GM18508 (cell line): ENCODE measurements at regions not wholly inside any gene's neighbourhood (a gene's known extent, or its start where the extent isn't known, plus 50 kb on each side); places are given as distances from the start of the nearest gene placed in this dataset.

ENCODE experiments used
- ATAC-seq: cut with Tn5 transposase; IDR thresholded peaks from one replicate; pipeline ENCODE4 v1.9.1; 2021; ENCODE audit warnings: moderate number of reproducible peaks; ENCODE audit not compliant: insufficient read depth, unreplicated experiment

DNA sequence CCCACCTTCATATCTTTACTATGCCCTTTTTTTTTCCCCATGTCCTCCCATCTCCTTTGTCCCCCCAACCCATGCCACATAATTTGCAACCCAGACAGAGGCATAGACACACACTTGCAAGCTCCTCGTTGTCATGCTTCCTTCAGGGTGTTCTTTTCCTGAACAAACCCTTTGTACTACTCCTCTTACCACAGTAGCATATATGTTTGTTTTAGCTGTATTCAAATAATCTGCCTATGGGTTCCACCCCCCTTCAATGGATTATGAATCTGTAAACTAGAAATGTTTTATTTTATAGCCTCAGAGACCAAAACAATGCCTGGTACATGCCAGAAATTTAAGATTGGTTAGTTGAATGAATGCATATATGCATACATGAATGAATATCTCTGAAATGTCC lies 307.1 kb upstream of the E2F7 start:
- ATAC-seq: no peak

DNA sequence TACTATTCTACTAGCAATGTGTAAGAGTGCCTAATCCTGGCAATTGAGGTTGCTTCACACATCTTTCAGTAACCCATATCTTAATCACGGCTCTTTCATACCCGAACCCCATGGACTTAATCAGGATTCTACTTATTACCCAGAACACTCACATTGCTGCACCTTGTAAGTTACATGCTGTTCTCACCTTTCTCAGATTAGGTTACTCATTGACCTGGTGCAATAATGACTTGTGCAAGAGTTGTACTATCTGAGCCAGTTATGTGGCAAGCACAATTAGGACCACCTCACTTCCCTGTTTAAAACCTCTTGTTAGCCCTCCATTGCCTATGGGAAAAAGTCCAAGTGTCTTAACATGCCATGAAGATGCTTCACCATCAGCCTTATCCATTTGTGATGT lies 306.7 kb upstream of the E2F7 start:
- no peak for ATAC-seq

DNA sequence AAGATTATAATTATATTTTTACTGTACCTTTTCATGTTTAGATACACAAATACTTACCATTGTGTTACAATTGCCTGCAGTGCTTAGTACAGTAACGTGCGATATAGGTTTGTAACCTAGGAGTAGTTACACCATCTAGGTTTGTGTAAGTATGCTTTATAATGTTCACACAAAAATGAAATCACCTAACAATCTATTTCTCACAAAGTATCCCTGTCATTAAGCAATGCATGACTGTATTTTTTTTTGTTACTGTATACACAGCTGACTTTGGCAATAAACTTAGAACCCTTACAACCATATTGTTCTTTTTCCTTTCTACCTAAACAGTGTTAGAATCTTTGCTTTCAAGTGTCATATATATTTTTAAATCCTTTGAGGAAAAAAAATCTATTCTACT lies 303.0 kb upstream of the E2F7 start:
- ATAC-seq: no peak

DNA sequence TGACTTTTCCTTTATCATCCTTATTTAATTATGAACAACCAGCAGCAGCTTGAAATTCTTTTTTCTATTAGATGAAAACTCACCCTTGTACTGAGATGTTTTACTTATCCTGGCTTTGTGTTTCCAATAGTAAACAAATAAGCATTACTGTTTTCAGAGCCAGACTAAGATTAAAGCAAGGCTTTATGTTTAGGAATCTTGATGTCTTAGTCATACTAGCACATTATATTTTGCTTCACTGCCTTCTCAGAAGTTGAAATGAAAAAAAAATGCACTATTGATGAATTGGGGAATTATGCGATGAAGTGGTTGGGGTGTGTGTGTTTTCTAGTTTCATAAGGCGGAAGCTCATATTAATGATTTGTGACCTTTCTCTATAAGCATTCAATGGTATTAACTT lies 301.2 kb upstream of the E2F7 start:
- no peak for ATAC-seq

DNA sequence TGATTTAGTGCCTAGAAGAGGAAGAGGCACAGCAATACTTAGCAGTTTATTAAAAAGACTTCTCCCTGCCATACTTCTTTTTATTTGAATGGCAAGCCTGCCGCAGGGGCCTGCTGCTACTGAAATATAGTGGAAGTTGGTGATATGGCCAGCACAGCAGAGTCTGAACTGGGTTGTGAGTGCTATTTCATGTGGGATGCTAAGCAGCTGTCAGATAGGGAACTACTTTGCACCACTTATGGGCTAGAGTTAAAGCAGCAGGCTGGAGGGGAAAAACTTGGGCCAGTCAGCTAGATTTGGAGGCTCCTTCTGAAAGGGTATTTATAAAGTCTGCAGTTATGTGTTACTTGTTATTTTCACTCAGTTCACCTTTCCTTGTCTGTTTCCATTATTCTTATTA lies 299.0 kb upstream of the E2F7 start:
- no peak for ATAC-seq

DNA sequence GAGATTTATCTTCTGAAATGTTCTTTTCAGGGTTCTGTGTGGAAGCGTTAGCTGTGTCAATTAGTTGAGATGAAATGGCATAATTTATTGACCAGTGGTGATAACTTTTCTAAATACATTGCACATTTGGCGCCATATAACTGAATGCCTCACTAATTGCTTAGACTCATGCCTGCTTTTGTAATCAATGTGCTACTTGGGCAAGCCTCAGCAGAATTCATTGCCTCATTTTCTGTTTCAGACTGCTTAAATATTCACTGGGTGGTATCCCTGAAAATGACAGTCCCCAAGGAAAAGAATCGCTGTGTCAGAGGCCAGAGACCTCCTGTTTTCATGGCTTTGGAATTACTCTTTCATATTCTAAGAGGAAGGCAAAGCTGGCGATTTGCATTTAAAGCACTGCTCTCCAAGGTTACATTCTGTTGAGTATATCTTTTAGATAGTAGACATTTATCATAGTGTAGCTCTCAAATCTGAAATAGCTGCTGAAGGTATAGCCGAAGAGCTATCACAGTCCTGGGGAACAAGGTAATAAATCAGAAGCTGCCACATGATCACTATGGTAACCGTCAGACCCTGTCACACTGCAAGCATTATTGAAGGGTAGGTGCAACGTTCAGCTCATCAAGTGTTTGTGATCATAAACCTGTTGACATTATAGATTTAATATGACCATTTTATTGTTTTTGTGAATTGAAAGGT lies 297.3 kb upstream of the E2F7 start:
- no peak for ATAC-seq

DNA sequence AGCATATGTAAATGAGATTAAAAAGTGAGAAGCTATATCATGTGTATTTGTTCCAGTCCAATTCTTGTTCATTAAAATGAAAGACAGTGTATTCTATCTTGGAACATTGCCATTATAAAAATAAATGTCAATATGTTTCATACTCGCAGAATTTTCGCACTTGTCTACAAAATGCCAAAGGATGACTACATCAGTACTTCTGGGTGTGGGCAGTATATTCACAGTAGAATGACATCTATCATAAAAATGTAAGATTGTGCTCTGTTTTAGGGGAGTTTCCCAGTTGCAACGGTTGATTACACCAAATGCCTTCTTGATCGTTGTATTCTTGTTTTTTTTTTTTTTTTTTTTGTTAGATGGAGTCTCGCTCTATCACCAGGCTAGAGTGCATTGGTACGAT lies 292.3 kb upstream of the E2F7 start:
- ATAC-seq: no peak

DNA sequence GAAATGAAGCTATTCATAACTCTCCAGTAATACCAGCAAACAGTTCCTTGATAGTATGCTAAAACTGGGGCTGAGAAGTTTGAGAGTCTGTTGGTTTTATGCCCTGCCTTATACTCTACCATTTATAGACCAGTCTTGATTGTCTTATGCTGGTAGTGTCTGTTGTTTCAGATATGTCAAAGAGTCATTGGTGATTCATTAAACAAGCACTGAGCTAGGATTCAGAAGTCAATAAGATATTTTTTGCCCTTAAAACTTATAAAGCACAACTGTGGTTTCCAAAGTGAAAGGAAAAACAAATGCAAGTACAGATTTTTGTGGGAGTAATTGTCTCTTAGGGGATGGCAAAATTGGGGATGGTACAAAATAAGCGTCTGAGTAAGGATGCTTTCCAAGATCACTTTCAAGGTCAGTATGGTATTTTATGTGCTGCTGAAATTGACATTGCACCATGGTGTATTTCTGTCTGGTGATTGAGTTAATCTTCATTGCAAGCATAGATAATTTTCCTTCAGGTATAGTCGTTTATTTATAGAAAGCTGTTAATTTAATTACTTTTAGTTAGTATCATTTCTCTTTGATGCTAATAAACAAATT lies 289.5 kb upstream of the E2F7 start:
- no peak for ATAC-seq

DNA sequence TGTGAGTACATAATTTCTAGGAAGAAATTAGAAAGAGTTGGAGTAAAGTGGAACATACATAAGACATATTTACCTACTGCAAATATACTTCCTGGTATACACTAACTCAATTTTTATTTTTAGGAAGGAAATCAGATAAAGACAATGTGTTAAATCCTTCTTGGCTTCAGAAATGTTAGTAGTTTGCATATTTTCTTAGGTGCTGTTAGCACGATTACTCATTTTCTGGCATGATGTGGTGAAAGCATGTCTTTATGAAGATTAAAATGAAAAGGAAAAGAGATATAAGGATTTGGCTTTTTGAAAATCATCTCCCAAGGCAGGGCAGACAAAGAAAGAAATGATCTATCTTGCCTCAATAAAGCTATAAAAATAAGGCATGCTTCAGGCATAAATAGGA lies 287.6 kb upstream of the E2F7 start:
- no peak for ATAC-seq

DNA sequence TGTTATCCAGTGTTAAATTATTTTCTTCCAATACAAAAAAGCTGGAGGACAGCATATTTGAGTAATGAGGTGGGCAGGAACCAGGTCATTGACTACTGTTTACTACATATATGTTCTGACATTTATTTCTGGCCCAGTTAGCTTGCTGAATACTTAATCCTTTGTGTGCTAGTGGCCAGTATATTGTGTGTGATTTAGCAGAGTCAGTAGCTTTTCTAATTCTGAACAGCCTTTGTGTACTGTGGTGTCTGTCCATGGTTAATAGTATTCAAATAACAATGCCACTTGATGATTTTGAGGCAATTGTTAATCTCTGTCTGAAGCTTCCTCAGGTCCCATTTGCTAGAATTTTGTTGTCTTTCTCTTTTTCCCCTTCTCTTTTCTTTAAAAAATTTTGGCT lies 286.5 kb upstream of the E2F7 start:
- no peak for ATAC-seq

DNA sequence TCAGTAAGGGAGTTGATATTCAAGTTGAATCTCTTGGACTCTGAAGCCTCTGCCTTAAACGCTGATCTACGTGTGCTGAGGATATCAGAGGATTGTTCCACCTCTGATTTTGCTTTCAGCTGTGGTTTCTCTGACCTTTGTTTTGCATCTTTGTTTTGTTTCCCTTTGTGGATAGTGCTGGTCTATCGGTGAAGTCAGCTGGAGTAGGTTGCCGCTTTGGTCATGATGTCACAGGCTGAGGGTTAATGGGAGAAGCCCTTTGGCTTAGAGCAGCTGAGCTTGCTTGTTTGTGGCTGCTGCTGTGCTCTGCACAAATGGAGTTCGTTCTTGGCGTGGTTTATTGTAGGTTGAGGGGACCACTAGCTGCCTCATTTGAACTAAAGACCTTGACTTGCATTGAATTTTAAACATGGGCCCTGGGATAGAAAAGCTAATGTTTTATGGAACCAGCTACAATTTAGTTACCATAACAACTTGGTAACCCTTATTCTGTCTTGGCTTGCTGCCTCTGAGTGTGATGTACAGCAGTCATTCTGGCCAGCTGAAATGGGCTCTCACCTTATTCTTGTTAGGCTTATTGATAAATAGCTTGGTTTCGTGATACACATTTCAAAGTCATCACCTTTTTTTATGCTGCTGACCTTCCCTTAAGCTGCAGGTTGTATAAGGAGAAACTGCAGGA lies 284.5 kb upstream of the E2F7 start:
- ATAC-seq: no peak

DNA sequence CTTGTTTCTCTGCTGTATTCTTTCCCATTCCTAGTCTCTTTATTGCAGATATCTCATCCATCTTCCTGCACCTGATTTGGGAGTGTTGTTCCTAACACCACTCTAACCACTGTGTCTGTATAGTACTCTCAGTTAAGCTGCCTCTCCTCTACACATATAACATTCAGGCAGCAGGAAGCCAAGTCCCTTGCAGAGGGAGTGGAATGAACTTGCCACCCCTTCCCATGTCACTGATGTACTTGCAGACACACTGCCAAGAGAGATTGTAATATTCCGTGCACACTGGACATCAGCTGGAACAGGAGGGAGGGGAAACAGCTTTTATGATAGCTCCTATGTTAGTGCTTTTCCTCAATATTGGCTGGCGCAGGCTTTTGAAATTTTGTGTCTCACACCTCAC lies 281.6 kb upstream of the E2F7 start:
- no peak for ATAC-seq

DNA sequence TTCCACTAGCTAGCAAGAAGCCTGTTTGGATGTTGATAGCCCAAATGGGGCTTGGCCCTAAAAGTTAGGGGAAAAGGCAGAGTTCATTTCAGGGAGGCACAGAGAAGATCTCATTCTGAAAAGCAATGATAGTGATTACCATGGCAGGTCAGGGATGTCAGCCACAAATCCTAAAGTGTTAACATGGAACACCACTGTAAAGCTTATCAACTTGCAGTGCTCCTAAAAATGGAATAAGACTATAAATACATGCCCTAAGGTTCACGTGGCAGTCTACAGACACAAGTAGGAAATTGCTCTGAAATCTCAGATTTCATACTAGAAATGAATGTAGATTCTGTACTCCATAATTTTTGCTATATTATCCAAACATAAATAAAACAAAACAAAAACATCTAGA lies 280.0 kb upstream of the E2F7 start:
- no peak for ATAC-seq

DNA sequence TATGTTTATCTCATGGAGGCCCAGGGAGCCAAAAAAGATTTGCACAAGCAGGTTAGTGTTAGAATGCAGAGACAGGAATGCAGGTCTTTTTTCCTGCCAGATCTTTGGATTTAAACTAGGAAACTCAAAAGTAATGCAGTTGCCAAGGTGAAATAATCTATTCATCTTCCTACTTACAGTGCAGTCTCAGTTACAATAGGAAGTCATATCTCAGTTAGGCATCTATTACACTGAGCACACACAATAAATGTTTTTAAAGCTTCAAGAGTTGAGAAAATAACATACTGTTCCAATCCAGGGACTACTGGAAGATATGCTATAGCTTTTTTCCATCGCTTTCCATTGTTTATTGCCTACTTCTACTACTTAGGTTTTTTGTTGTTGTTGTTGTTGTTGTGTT lies 279.3 kb upstream of the E2F7 start:
- ATAC-seq: no peak

DNA sequence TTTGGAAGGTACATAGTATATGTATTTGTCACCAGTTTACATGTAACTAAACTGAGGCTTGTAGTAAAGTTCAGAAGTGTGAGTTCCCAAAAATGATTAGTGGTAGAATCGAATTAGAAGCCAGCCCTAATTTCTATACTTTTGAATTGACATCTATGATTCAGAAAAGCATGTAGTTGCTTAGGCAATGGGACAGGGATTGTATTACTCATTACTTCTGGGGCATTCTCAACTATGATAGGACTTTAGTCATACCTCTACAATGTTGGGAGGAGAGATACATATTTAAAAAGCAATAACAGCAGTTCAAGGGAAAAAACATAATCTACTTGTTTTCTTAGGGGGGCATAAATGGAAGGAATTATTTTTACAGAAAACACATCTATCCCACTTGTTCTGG lies 277.9 kb upstream of the E2F7 start:
- no peak for ATAC-seq

DNA sequence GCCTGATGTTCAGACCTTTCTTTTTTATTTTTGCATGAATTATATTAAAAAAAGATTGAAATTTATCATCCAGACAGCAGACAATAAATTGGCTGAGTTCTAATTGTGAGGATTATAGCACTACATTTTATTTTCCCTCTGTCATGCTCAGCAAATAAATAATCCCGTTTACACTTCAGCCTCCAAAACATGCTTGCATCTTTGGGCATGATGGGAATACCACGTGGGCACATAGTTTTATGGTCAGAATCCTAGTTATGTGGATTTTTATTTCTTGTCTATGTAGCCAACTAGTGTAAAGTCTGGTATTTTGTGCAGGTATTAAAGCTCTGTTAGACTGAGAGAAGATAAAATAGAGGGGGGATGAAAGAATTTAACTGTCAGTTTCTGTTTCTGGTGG lies 276.9 kb upstream of the E2F7 start:
- ATAC-seq: no peak

DNA sequence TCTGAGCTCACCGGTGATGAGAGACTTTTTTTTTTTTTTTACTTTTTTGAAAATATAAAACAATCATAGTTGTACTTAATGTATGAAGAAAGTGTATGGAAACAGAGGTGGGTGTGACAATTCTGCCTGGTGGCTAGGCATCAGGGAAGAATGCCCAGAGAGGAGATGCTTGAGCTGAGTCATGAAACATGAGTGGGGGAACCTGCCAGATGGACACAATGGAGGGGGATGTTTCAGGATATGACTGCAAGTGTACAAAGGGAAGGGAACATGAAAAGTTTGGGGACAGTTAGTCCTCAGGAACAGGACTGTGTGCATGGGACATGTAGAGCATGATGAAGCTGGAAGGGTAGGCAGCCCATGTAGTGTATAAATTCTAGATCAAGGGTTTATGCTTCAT lies 274.2 kb upstream of the E2F7 start:
- ATAC-seq: no peak

DNA sequence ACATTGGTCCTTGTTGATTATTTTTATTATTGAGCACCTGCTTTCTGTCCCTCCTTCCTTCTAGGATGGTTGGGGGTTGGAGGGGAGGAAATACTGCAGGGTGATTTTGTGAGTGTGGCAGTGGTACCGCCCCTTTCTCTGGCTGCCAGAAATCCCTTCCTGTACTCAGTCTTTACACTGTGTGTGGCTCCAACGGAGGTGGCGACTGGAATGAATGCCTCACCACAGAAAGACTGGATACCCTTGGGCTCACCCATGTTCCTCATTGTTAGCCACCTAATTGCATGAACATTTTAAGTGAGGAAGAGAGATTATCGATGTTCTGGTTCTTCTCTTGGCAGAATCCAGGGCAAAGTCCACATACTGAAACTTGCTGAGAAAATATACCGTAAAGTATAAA lies 272.0 kb upstream of the E2F7 start:
- no peak for ATAC-seq

DNA sequence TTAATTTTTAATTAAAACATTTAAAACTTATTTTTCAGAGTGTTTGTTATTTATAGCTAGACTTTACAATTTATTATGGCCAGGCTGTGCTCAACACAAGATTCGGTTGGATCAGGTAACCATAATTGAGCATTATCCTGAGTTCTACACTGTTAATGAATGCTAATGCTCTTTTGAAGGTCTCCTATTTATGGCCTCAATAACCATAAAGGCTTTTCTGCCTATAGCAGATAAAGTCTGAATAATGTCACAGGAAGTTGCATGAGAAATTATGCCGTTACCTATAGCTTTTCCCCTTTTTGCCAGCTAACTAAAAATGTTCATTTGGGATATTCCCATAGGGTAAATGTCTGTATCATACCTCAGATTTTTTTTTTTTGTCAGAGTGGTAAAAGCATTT lies 269.4 kb upstream of the E2F7 start:
- no peak for ATAC-seq

DNA sequence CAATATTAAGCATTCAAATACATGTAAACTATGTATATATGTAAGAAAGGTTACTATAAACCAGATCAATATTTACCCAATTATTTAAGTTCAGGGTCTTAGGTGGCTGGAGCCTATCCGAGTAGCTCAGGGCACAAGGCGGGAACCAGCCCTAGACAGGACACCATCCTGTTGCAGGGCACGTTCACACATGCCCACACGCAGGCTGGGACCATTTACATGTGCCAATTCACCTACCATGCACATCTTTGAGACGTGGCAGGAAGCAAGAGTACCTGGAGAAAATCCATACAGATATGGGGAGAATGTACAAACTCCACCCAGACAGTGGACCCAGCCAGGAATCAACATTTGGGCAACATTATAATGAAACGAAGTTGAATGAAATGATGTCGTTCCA lies 263.0 kb upstream of the E2F7 start:
- ATAC-seq: no peak

DNA sequence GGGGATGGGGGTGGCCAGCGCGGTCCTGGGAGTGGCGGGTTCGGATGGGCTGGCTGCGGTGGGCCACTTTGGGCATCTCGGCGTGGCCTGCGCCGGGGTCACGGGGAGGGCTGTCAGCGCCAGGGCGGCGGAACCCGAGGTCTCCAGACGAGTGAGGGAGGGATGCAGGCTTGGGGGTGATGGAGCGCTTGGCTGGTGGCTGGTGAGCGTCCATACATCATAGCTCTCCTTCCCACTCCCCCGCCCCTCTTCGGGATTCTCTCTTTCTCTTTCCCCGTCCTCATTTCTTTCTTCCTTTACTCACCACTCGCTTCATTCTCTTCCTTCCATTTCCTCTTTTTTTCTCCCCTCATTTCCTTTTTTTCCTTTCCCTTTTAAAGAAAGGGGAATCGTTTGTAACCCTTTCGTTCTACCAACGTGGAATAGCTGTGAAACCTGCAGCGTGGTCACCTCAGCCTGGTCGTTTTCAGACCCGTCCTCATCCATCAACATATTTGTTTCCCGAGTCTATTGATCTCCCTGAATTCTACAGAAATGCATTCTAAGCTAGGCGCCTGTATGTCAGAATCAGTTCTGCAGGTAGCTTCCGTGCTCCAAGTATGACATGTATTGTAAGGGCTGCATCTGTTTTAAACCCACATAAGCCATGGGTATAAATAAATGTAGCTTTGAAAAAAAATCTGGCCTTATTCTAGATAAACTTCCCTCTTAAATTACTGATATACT lies 260.3 kb upstream of the E2F7 start:
- no peak for ATAC-seq
